GM18517 (cell line): ENCODE measurements at regions not wholly inside any gene's neighbourhood (a gene's known extent, or its start where the extent isn't known, plus 50 kb on each side); places are given as distances from the start of the nearest gene placed in this dataset.
"Not testable (repeated sequence)": the region's sequence is repeated elsewhere in the genome, so short reads cannot be mapped to it uniquely, and the experiment has no call there.

Experiments used
- ATAC-seq: cut with Tn5 transposase; IDR thresholded peaks from one replicate; pipeline ENCODE4 v1.9.1; 2021; ENCODE audit warnings: mild to moderate bottlenecking, moderate library complexity; ENCODE audit not compliant: unreplicated experiment

DNA sequence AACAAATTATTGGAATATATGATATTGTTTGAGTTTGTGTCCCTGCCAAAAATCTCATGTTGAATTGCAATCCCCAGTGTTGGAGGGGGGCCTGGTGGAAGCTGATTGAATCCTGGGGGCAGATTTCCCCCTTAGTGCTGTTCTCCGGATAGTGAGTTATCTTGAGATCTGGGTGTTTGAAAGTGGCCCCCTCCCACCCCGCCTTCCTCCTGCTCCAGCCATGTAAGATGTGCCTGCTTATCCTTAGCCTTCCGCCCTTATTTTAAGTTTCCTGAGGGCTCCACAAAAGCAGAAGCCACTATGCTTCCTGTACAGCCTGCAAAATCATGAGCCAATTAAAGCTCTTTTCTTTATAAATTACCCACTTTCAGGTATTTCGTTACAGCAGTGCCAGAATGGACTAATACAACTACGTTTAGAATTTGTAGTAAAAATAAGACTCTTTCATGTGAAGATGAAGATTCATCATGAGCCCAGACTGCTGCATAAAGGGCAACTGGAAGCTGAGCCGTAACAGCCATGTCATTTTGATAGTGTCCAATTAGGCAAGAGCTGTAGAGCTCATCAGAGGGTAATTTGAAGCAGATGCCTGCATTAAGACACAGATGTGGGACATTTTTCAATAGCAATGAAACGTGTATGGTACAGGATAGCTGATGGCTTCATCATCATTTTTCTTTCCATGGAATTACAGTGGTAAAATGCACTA, 1007.2 kb downstream of the REEP3 start:
- ATAC-seq = no peak

DNA sequence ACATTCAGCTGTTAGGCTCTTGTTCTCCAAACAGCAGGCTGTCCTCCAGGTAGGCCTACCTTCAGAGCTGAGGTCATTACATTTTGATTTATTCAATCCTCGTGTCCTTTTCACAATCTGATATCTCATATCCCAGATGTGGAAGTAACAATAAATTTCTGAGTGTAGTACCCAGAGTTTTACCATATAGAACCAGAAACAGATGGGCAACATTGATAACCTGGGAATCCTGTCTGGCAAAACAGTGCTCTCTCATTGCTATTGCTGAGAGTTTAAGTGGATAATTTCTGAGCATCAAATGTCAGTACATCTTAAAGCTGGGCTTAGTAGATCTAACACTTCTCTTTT, 1007.8 kb downstream of the REEP3 start:
- no peak for ATAC-seq

DNA sequence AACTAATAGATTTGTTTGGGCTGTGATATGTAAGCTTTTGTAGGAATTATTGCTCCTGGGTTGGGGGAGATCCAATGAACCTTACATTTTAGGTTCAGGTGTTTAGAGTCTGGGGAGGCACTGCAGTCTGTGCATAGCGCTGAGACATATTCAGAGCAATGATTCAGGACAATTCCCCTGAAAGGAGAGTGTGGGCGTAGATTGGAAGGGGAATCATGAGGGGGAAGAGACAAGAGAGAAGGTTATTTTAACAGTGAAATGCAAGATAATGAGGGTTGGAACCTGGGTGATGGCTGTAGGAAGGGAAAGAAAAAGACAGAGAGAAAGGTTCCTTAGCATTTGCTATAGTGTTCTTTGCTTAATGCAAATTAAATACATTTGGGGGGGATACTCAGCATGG, 1013.4 kb downstream of the REEP3 start:
- no peak for ATAC-seq

DNA sequence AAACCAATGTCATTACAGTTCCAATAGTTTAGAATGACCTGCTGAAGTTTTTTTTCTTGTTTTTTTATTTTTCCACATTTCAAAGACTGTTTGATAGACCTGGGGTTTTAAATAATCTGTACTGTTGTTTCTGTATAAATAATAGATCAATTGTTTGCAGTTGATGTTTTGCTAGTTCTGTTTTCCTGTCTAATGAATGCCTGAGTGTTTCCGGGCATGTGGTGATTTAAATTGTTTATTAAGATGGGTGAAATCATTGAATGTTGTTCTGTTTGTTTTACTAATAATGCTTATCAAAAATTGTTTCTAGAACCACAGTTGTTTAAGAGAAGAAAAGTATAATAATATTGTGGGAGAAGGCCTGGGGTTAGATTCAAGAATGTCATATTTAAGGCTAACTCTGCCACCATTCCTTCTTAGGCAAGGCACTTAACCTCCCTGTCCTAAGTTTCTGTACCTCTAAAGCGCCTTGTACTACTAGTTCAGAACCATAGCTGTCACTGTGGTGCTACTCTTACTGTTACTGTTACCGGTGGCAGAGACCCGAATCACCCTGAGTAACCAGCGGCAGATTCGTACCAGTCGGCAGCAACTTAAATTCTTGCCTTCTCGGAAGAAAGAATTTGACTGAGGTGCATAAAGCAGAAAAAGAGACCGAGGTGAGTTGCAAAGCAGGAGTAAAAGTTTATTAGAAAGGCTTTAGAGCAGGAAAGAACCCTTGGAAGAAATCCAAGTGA, 1014.1 kb downstream of the REEP3 start:
- ATAC-seq = no peak

DNA sequence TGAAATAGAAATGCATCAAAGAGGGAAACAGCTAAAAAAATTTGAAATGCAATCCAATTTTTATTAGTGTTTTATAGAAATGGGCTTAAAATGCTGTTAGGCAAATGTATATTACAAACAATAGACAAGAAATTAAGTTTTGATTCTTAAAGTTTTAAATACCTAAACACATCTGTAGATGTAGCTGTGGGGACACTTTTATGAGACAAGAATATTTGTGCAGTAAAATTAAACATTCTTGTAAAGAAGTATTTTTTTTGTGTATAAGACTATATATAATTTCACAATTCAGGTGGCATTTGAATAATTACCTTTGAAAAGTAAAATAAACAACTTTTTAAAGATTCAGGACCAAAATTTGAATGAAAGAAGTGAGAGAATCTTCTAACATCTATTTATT, 1015.9 kb downstream of the REEP3 start:
- no peak for ATAC-seq

DNA sequence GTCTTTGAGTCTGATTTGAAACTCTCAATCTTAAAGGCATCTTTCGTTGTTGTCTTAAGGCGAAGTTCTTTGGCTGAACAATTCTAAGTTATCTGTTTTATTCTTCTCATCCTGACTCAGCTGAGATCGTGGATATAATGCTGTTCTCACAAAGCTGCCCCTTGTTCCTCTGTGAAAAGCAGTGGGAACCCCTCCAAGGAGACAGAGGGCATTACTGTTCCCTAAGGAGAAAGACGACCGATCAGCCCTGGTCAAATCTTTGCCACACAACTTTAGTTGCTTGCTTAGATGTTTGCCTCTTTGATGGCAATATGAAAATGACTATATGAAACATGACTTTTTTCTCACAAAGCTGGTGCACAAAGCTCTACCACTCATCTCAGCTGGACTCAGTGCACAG, 1016.7 kb downstream of the REEP3 start:
- no peak for ATAC-seq

DNA sequence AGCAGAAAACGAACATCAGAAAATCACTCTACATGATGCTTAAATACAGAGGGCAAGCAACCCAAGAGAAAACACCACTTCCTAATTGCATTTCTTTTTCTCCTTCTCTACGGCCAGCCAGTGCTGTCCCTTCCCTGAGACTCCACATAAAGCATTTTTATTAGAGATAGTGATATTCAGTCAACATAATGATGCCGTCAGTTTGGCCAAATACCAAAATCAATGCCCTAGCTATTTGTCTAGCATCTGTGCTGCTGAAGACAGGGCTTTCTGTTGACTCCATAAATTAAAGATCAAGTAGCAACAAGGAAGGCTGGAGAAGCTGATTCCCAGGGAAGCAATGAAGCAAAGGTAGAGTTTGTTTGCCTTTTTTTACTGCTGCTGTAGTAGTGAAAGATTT, 1024.9 kb downstream of the REEP3 start:
- ATAC-seq = no peak

DNA sequence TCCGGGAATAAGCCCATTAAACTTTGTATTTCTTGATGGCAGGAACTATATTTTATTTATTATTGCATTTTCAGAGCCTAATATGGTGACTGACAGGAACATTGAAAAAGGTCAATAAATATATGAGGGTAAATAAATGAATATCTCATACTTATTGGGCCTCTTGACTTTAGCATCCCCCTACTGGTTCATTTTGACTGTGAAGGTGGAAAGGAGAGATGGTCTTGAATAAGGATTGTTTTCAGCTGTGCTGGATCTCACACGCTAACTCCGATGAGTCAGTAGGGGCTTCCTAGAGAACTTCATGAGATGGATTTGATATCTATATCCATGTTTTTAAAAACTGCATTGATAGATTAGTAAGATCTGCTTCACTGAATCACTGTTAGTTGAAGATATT, 1026.0 kb downstream of the REEP3 start:
- no peak for ATAC-seq

DNA sequence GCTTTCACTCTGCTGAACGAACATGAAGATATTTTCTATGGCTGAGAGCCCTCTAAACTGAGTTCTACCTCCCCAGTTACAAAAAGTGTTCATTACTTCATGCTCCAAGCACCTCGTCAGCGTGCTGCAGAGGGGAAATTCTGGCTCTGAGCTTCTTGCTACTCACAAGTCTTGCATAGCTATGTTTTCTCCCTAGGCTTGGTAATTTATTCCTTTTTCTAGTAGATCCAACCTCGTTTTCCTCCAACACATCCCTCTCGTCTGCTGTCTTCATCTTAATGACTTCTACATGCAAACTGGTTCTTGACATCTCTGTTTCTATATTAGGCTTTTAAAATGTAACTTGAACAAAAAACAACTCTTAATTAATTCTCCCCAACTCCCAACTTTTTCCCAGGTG, 1034.5 kb downstream of the REEP3 start:
- no peak for ATAC-seq

DNA sequence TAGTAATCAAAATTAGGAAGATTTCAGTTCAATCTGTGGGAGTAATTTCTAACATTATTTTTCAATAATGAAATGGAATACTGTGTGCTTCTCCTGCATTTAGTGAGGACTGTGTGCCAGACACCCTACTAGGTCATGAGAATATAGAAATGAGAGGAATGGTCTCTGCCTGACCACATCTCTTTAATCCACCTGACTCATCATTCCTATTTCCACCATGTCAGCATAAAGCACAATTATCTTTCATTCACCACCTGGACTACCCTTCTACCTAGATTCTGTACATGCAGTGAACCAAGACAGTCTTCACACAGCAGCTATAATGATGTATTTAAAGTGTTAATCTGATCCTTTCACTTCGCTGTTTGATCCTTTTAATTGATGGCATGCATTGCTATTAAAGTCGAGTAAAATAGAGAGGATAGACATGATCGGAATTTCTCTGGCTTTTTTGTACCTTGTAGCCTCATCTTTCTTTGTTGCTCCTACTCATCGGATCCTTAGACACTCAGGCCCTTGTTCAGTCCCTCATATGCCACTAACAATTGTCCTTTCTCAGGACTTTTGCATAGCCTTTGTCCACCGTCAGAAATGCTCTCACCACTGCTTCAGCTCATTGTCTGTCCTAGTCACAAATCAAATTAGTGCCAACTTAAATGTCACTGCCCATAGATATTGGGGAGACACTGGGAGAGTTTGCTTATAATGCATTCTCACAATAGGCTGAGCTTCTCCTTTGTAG, 1037.1 kb downstream of the REEP3 start:
- no peak for ATAC-seq

DNA sequence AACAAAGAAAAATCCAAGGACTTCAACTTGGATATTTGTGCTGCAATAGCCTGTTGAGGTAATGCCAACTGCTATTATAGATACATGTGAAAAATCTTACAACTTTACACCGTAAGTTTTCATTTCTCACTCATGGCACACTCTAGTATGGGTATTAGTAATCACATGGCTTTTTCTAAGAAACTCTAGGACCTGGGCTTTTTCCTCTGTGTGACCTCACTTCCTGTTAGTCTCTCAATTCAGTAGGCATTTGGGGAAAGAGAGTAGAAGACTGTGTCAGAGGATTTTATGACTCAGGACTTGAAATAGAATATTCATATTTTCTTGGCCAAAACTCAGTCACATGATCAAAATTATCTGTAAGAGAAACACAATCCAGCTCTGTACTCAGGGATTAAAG, 1049.9 kb downstream of the REEP3 start:
- ATAC-seq = no peak

DNA sequence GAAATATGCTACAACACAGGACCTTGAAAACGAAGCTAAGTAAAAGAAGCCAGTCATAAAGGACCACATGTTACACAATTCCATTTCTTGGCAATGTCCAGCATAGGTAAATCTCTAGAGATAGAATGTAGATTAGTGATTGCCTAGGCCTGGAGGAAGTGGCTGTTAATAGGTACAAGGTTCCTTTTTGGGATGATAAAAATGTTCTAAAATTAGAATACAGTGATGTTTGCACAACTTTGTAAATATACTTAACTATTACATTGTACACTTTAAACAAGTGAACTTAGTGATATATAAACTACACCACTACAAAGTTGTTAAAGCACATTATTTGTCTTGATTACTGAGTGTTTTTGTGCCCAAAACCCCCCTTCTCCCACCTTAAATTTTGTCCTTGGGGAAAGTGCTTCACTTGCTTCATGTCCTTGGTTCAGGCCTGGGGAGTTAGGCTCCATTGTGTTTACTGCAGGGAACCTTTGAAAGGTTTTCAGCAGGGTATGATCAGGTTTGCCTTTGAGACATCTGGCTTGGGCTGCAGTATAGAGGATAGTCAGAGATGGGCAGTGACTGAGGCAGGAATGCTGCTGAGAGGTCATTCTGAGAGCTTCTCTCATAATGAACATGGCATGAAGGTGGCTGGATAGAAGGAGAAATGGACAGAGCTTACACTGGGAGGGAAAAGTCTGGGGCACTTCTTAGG, 1052.6 kb downstream of the REEP3 start:
- no peak for ATAC-seq

DNA sequence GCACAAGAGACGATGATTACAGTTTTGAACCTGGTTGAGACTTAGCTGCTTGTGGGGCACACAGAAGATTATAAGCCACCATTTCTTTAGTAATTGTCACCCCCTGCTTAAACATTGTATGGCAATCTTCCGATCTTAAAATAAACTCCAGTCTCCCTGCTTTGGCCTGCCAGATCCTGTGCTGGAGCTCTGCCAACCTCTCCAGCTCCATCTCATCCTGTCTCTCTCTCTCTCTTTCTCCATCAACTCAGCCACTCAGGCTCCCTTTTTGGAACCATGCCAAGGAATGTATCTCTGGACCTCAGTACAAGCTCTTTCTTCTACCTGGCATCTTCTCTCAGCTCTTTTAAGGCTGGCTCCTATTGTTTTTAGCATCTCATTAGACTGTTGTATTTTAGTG, 1053.2 kb downstream of the REEP3 start:
- ATAC-seq = no peak

DNA sequence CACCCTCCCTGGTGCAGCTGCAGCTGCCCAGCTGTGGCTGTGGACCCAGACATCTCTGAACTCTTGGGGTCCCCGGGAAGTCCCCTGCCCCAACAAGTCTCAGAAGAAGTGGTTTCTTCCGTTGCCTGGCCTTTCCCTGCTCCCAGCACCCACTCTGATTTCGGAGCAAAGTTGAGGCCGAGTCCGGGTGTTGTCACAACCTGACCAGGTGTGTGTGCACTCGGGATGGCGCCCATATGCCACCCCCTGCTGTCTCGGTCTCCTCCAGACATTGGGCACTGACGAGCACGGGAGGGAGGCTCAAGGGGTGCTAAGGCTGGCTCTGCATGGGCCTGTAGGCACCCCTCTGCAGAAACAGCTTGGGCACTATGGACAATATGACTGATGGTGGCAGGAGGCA, 1055.3 kb downstream of the REEP3 start:
- no peak for ATAC-seq

DNA sequence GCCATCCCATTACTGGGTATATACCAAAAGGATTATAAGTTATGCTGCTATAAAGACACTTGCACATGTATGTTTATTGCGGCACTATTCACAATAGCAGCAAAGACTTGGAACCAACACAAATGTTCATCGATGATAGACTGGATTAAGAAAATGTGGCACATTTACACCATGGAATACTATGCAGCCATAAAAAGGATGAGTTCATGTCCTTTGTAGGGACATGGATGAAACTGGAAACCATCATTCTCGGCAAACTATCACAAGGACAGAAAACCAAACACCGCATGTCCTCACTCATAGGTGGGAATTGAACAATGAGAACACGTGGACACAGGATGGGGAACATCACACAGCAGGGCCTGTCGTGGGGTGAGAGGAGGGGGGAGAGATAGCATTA, 1057.6 kb downstream of the REEP3 start:
- not testable (repeated sequence) for ATAC-seq

DNA sequence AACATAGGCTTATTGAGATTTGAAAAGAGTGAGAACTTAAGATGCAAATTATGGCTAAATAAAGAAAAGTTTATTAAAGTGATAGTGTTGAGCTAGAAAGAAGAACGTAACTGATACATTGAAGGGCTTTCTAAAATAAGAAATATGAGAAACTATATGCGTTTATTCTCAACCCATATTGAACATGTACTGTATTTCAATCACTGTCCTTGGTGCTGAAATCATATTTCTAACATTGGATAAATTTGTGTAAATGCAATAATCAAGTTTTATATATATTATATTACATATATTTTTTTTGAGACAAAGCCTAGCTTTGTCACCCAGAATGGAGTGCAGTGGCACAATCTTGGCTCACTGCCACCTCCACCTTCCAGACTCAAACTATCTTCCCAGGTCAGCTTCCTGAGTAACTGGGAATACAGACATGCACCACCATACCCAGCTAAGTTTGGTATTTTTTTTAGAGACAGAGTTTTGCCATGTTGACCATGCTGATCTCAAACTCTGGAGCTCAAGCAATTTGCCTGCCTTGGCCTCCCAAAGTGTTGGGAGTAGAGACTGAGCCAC, 1065.8 kb downstream of the REEP3 start:
- no peak for ATAC-seq

DNA sequence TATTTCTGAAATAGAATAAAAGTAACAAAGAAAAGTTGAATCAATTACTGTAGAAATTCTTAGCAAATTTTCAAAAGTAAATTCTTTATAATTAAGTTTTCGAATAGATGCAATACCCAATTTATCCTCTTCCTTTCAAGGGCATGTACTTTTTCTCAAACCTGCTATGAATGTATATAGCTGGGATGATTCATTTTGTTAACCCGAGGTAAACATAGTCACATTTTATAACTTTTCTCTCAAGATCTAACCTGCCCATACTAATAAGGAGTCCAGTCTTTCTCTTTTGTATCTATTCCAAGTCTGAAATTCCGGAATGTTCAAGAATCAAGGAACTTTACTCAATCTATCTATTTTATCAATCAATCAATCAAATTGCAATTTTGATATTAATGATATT, 1072.9 kb downstream of the REEP3 start:
- no peak for ATAC-seq

DNA sequence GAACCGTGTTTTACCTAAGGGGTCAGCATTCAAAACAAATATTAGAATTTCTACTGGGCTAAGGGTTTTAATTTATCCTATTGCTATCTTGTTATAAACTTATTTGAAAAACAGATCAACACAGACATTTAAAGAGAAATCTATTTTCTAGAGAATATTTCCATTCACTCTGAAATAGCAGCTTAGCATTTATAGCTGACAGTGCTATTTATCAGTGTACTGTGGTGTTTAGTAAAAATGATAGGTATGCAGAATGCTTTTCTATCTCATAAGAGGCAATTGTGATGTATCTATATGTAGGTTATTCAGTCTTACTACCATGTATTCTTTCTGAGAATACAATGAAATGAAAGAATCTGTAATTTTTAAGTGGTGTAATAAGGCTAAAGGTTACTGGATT, 1077.4 kb downstream of the REEP3 start:
- ATAC-seq = no peak

DNA sequence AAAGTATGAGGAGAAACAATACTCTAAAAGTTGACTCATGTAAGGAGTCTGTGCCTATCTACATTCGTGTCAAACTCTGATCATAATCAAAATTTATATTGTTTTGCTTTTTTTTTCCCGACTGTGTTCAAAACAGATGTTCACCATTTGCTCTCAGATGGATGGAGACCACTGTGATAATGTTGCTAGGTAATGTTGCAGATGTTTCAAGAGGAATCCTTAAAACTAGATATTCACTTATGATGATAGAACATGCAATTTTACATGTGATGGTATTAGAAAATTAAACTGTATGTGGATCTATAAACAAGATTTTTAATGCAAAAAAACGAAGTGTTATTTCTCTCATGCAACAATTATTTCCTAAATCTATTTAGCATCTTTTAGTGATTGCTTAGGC, 1080.1 kb downstream of the REEP3 start:
- ATAC-seq = no peak

DNA sequence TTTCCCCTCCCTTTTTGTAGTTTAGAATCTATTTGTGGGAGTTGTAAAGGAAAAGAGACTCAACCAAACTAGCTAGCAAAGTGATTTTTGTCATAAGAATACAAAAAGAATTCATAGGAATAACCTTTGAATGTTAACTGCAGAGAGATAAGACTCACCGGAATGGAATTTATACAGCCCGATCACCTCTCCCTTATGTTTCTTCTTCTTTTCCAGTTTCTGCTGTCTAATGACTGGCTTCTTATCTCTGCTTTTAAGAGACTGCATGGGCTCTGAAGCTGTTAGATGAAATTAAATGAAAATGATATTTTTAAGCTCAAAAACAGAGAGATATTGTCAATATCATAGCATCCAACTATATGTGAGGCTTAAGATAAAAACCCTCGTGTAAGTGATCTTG, 1095.9 kb downstream of the REEP3 start:
- ATAC-seq = no peak

DNA sequence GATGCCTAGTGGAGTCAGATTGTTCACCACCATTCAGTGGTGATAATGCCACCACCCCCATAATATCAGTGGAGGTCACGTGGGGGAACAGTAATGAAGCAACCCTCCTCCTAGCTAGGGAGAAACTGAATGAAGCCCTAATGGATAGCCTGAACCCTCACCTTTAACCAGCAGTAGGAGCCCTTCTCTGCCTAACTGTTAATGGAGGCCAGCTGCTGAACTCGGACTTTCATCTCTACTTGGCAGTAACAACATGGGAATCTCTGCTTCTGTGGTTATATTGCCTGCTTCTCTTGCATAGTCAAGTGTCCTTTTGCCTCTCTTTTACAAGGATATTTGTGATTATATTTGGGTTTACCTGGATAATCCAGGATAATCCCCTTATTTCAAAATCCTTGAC, 1097.9 kb downstream of the REEP3 start:
- ATAC-seq = no peak
